NB4 (cell line): ENCODE measurements at regions not wholly inside any gene's neighbourhood (a gene's known extent, or its start where the extent isn't known, plus 50 kb on each side); places are given as distances from the start of the nearest gene placed in this dataset.
A peak's percentile ranks its signal among the peaks of the same experiment; 100 is the strongest.

ENCODE experiments used
- DNase-seq: peaks from one replicate; pipeline ENCODE4 v3.0.0; 2010; ENCODE audit warnings: low read depth
- H3K4me3 ChIP-seq: one replicate; pipeline ENCODE4 v1.5.1; 2011; ENCODE audit warnings: mild to moderate bottlenecking, low read depth, low read length, moderate library complexity
- MYC ChIP-seq: IDR thresholded peaks from 2 replicates; pipeline ENCODE4 v1.6.1; 2011; ENCODE audit warnings: low read depth, low read length
- POLR2A ChIP-seq: IDR thresholded peaks from 2 replicates; pipeline ENCODE4 v1.6.1; 2011; ENCODE audit warnings: mild to moderate bottlenecking; ENCODE audit not compliant: insufficient read length; ENCODE audit errors: extremely low read depth
- TF ChIP-seq, protein P1 (sequence below): IDR thresholded peaks from one replicate; pipeline ENCODE4 v1.5.1; 2012; ENCODE audit warnings: low read depth, low read length
- TF ChIP-seq, protein P2 (sequence below): IDR thresholded peaks from 2 replicates; pipeline ENCODE4 v1.6.1; 2011; ENCODE audit warnings: low read depth, low read length

DNA sequence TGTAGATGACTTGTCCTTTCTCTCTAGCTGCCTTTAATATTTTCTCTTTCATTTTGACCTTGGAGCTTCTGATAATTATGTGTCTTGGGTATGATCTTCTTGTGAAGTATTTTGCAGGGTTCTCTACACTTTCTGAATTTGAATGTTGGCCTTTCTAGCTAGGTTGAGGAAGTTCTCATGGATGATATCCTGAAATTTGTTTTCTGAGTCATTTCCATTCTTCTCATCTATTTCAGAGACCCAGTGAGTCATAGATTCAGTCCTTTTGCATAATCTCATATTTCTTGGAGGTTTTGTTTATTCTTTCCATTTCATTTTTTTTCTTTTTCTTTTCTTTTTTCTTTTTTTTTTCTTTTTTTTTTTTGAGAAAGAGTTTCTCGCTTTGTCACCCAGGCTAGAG, 585.7 kb upstream of the PABPC4L start:
- H3K4me3 ChIP-seq: no peak overlapping the region
- TF ChIP-seq POLR2A (no peak), MYC (no peak)
- TF ChIP-seq, protein P1, sequence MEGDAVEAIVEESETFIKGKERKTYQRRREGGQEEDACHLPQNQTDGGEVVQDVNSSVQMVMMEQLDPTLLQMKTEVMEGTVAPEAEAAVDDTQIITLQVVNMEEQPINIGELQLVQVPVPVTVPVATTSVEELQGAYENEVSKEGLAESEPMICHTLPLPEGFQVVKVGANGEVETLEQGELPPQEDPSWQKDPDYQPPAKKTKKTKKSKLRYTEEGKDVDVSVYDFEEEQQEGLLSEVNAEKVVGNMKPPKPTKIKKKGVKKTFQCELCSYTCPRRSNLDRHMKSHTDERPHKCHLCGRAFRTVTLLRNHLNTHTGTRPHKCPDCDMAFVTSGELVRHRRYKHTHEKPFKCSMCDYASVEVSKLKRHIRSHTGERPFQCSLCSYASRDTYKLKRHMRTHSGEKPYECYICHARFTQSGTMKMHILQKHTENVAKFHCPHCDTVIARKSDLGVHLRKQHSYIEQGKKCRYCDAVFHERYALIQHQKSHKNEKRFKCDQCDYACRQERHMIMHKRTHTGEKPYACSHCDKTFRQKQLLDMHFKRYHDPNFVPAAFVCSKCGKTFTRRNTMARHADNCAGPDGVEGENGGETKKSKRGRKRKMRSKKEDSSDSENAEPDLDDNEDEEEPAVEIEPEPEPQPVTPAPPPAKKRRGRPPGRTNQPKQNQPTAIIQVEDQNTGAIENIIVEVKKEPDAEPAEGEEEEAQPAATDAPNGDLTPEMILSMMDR: no peak
- TF ChIP-seq, protein P2, sequence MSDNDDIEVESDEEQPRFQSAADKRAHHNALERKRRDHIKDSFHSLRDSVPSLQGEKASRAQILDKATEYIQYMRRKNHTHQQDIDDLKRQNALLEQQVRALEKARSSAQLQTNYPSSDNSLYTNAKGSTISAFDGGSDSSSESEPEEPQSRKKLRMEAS: no peak
- no peak for DNase-seq

DNA sequence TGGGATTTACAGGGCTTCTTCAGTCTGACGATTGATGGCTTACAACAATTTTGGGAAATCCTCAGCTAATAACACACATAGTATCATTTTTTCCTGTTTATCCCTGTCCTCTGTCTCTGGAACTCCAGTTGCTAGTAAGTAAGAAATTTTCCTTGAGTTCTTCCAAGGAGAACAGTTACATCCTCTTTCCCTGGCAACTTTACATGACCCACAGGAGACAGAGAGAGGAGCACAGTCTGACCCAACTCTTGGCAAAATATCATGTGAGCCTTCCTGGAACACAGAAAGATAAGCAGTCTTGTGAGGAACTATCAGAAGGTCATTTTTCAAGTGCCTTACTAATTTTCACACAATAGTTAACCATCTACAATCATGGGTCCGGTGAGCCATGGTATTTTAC, 578.7 kb upstream of the PABPC4L start:
- H3K4me3 ChIP-seq: no peak overlapping the region
- DNase-seq: no peak
- TF ChIP-seq, protein P2: no peak
- TF ChIP-seq, protein P1: no peak
- TF ChIP-seq MYC (no peak), POLR2A (no peak)

DNA sequence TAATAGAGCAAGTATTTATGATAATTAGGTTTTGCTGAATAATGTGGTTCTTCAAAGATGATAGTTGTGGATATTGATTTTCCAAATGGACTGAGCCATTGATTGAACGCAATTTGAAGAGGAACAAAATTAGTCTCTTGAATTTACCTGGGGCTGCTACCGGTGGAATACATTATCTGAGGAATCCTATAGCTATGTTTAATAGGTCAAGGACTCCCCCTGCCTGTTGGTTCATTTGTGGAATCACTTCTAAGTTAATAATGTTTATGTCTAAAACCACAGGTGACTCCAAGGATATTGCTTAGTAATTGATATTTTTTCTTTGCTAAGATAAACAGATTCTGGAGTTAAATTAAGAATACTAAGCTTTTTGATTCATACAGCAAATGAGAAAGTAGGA, 576.0 kb upstream of the PABPC4L start:
- TF ChIP-seq, protein P2: no peak
- TF ChIP-seq POLR2A (no peak), MYC (no peak)
- TF ChIP-seq, protein P1: no peak
- no peak for DNase-seq
- no peak overlapping the region for H3K4me3 ChIP-seq

DNA sequence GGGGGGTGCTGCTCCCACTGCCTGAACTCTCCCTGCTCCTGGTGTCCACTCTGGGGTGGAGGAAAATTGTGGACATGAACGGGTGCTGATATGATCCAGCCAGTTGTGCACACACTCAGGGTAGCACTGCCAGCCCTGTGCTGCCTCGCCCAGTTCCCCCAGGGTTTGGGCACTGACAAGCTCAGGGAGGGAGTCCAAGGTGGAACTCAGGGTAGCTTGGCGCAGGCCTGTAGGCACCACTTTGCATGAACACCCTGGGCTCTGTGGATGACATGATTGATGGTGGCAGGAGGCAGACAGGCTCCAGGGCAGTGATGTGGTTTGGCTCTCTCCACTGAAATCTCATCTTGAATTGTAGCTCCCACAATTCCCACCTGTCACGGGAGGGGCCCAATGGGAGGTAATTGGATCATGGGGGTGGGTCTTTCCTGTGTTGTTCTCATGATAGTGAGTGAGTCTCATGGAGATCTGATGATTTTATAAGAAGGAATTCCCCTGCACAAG, 572.0 kb upstream of the PABPC4L start:
- TF ChIP-seq POLR2A: no peak
- TF ChIP-seq, protein P1: no peak
- TF ChIP-seq MYC: no peak
- TF ChIP-seq, protein P2: no peak
- DNase-seq: no peak

DNA sequence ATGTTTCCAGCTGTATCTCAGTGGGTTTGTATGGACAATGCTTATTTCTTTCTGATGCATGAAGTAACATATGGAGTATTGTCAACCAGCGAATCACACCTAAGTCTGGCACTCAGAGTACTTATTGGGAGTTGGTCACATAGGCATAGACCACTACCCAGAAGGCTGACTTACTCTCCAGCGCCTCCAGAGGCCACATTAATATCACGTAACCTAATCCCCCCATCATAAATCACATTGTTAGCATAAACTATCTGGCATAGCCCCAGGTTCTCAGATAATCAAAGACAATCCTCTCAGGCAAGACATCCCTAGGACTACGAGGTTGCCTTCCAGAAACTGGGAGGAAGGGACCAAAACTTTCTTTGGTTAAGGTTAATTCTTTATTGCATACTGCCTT, 560.5 kb upstream of the PABPC4L start:
- peak; percentile 10 for DNase-seq
- TF ChIP-seq, protein P1: no peak
- no peak for TF ChIP-seq POLR2A
- TF ChIP-seq, protein P2: no peak
- no peak for TF ChIP-seq MYC
- H3K4me3 ChIP-seq: no peak overlapping the region

More for the DNA sequence above, 572.0 kb upstream of the PABPC4L start:
- no peak overlapping the region for H3K4me3 ChIP-seq

DNA sequence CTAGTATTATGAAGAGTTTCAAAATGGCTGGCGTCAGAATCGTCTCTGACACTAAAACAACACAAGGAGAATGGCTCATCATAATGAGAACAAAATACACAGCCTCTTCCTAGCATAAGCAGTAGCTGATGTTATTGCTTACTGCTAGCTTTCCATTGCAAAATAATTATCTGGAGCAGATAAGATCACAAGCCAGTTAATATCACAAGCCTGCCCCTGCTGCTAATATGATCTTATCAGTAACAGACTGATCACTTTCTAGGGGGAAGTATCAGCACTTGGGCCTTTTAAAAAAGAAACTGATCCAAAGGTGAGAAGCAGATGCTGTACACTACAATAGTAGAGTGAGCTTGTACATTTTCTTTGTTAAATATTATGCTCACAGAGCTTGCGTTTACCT, 554.8 kb upstream of the PABPC4L start:
- no peak for DNase-seq
- TF ChIP-seq, protein P2: no peak
- TF ChIP-seq POLR2A: no peak
- TF ChIP-seq, protein P1: no peak
- TF ChIP-seq MYC: no peak
- H3K4me3 ChIP-seq: no peak overlapping the region
